GM21529 (cell line): ENCODE measurements at regions not wholly inside any gene's neighbourhood (a gene's known extent, or its start where the extent isn't known, plus 50 kb on each side); places are given as distances from the start of the nearest gene placed in this dataset.
"Not testable (repeated sequence)": the region's sequence is repeated elsewhere in the genome, so short reads cannot be mapped to it uniquely, and the experiment has no call there.

ENCODE experiments used
- ATAC-seq: cut with Tn5 transposase; IDR thresholded peaks from one replicate; pipeline ENCODE4 v1.9.1; 2021; ENCODE audit not compliant: unreplicated experiment

GRCh38 chr6:102820098-102820497 is 1426.6 kb downstream of the GRIK2 start:
- no peak for ATAC-seq

GRCh38 chr6:102815207-102815606 is 1421.7 kb downstream of the GRIK2 start:
- no peak for ATAC-seq

DNA sequence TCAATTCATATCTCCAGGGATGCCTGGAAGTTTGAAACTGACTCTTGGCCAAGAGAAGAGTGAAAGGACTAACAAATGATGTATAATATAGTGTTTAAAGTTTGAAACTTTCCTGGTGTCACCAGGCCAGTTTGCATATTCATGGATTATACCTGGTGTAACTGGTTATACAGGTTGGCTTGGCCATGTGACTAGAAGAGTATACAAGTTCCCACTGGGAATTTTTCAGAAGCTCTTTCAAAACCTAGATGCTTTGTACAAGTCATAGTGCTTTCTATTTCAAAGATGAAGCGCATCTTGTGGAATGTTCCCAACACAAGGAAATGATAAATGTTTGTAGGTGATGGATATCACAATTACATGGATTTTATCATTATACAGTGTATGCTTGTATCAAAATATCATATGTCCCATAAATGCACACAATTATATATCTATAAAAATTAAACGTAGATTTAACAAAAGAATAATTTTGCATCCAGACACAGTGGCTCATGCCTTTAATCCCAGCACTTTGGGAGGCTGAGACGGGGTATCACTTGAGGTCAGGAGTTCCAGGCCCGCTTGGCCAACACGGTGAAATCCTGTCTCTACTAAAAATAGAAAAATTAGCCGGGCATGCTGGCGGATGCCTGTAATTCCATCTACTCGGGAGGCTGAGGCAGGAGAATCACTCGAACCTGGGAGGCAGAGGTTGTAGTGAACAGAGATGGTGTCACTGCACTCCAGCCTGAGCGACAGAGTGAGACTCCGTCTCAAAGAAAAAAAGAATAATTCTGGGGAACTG is 1420.2 kb downstream of the GRIK2 start:
- no peak for ATAC-seq

DNA sequence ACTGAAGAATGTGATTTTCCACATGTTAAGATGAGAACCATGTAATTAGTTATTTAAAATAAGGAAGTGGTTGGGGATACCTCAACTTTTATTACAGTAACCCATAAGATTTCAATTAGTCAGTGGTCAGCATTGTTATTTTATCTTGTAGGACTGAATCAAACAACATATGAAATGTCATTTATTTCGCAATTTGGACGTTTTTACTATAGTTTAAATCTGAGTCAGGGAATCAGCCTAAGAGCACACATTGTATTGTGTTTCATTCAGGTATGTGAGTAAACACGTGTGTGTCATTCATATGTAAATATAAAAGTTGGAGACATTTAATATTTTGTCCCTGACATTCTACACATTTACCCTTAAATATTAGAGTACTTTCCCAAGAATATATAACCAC is 1418.7 kb downstream of the GRIK2 start:
- ATAC-seq, result no peak

- ATAC-seq, result not testable (repeated sequence)
Observed at GRCh38 chr6:102808944-102809505, 1415.5 kb downstream of the GRIK2 start.

- no peak for ATAC-seq
Observed at GRCh38 chr6:102799051-102799450, 1405.5 kb downstream of the GRIK2 start.

DNA sequence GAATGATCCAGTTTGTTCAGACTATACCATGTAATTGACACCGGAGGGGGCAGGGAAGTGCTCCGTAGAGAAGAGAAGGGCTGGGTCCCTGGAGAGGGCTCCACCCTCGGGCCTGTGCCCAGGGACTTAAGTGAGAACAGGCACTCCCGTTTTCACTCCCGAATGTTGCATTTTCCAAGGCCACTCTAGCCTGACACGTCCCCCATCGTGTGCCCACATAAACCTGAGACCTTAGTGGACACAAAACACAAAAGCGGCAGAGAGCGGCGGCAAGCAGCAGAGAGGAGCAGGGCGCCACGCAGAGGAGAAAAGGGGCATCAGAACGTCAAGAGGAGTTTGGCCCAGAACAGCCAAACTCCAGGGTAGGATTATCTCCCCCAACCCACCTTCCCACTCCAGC is 1405.1 kb downstream of the GRIK2 start:
- no peak for ATAC-seq

DNA sequence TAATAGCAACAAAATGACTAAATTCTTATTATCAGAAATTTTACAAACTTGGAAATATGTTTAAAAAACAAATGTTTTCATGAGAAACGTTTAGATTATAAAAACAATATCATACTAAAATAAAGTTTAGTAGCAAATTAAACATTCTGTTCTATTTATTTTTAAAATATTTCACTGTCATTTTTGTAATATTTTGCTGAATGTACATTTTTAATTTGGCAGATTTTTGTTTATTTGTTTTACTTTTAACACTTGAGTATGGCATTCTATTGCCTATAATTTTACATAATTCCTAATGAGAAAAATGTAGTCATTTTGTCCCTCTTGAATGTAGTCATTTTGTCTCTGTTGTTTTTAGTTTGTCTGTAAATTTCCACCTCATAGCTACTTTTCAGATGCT is 1400.2 kb downstream of the GRIK2 start:
- no peak for ATAC-seq

DNA sequence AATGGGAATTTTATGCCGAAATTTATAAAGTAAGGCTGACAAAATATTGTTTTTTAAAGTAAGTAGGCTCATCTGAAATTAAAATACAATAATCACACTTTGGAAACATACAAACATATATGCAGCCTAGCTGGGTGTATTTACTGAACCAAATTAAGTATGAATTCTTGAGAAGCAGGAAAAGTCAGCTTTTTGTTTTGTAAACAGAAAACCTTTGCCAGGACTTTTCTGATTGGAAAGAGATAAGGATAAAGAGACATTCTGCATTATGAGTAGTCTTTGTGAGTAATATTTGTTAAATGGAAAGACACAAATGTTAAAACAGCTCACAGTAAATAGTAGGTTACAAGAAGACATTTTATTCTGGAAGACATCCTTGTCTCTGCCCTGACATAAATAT is 1380.8 kb downstream of the GRIK2 start:
- no peak for ATAC-seq

DNA sequence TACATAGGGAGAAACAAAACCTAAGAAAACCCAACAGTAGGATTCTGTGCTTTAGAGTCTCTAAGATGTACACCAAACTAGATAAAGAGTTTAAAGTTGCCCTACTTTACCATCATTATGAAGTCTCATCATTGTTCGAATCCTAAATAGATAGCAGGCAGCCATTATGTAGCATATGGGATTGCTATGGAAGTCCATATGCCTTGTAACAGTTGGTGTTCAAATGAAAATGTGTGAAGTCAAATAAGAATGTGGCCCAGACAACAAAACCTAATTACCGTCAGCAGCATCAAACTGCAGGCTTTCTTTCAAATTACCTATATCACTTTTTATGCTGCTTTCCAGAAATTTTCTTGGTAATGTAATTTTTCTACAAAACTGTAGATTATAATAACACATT is 1380.1 kb downstream of the GRIK2 start:
- no peak for ATAC-seq

DNA sequence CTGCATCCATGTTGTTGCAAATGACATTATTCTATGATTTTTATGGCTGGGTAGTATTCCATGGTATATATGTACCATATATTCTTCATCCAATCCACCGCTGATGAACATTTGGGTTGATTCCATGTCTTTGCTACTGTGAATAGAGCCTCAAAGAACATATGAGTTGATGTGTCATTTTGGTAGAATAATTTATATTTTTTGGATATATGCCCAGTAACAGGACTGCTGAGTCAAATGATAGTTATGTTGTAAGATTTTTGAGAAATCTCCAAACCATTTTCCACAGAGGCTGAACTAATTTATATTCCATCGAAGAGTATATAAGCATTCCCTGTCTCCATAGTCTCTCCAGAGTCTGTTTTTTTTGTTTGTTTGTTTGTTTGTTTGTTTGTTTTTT is 1373.5 kb downstream of the GRIK2 start:
- no peak for ATAC-seq

GRCh38 chr6:102764317-102764716 is 1370.8 kb downstream of the GRIK2 start:
- ATAC-seq, result no peak

DNA sequence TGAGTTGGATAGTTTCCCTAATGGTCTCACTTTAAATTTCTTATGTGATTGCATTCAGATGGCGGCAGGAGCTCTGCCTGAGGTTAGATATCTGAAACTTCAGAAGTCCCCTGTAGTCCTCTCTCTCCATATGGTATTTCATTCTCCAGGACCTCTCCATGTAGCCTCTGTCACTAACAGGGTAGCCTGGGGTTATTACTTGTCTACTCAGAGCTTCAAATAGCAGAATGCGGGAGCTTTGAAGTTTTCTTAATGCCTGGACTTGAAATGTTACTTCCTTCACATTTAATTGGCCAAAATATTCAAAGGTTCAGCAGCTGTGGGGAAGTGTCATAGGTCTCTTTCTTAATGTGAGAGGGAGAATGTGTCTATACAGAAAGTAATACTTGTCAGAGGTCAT is 1370.4 kb downstream of the GRIK2 start:
- ATAC-seq, result no peak

- no peak for ATAC-seq
Observed at GRCh38 chr6:102761872-102762271, 1368.4 kb downstream of the GRIK2 start.

GRCh38 chr6:102759415-102759814 is 1365.9 kb downstream of the GRIK2 start:
- ATAC-seq, result no peak

- not testable (repeated sequence) for ATAC-seq
Observed at GRCh38 chr6:102758536-102758935, 1365.0 kb downstream of the GRIK2 start.

DNA sequence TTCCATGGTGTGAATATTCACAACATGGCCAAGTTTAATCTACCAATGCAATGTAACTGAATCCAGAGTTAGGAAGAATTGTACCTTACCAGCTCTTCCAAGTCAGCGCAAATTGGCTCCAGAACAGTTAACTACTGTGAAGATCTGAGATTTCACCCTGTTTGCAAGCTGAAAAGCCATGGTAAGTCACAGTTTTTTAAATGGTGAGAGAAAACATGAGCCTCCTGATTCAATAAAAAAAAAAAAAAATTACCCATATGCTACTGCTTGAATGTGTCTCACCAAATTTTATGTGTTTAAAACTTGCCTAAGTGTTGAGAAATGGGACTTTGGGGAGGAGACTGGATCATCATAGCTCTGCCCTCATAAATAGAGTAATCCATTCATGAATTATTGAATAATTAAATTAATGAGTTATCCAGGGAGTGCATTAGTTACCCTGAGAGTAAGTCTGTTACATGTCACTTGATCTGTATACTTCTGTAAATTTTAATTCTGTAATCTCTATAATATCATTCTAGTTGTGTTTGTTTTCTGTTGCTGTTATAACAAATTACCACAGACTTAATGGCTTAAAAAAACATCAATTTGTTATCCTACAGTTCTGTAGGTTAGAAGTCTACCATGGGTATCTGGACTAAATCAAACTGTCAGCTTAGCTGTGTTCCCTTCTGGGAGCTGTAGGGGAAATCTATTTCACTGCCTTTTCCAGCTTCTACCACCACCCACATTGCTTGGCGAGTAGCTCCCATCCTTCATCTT is 1355.9 kb downstream of the GRIK2 start:
- no peak for ATAC-seq

GRCh38 chr6:102746941-102747340 is 1353.4 kb downstream of the GRIK2 start:
- ATAC-seq, result no peak

- ATAC-seq, result no peak
Observed at GRCh38 chr6:102742754-102743356, 1349.3 kb downstream of the GRIK2 start.

- no peak for ATAC-seq
Observed at GRCh38 chr6:102742028-102742427, 1348.5 kb downstream of the GRIK2 start.

GRCh38 chr6:102736941-102737368 is 1343.4 kb downstream of the GRIK2 start:
- ATAC-seq, result no peak

GRCh38 chr6:102732898-102733297 is 1339.4 kb downstream of the GRIK2 start:
- no peak for ATAC-seq
